Retinal pigment epithelial cell (primary cell): ENCODE measurements at regions not wholly inside any gene's neighbourhood (a gene's known extent, or its start where the extent isn't known, plus 50 kb on each side); places are given as distances from the start of the nearest gene placed in this dataset.

Experiments used
- DNase-seq: peaks from one replicate; pipeline ENCODE4 v3.0.0-alpha.2; 2010; ENCODE audit warnings: low read depth
- H3K4me3 ChIP-seq: 2 replicates; pipeline ENCODE4 v1.5.1; 2011; ENCODE audit warnings: mild to moderate bottlenecking, low read length, control low read depth, moderate library complexity
- TF ChIP-seq, protein P1 (sequence below): conservative IDR thresholded peaks from 2 replicates; pipeline ENCODE4 v1.5.1; 2011; ENCODE audit warnings: low read depth, low read length, control low read depth, inconsistent platforms

DNA sequence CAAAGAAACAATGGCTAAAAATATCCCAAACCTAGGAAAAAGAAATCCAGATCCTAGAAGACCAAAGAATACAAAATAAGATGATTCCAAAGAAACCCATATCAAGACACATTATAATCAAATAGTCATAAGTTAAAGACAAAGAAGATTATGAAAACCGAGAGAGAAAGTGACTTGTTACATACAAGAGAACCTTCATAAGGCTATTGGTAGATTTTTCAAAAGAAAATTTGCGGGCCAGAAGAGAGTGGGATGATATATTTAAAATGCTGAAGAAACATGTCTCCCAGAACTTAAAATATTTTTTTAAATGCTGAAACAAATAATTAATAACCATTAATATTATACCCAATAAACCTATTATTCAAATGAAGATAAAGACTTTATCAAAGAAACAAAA, 687.3 kb downstream of the TLE4 start:
- no peak for DNase-seq
- TF ChIP-seq, protein P1, sequence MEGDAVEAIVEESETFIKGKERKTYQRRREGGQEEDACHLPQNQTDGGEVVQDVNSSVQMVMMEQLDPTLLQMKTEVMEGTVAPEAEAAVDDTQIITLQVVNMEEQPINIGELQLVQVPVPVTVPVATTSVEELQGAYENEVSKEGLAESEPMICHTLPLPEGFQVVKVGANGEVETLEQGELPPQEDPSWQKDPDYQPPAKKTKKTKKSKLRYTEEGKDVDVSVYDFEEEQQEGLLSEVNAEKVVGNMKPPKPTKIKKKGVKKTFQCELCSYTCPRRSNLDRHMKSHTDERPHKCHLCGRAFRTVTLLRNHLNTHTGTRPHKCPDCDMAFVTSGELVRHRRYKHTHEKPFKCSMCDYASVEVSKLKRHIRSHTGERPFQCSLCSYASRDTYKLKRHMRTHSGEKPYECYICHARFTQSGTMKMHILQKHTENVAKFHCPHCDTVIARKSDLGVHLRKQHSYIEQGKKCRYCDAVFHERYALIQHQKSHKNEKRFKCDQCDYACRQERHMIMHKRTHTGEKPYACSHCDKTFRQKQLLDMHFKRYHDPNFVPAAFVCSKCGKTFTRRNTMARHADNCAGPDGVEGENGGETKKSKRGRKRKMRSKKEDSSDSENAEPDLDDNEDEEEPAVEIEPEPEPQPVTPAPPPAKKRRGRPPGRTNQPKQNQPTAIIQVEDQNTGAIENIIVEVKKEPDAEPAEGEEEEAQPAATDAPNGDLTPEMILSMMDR, result no peak
- H3K4me3 ChIP-seq, result no peak overlapping the region

DNA sequence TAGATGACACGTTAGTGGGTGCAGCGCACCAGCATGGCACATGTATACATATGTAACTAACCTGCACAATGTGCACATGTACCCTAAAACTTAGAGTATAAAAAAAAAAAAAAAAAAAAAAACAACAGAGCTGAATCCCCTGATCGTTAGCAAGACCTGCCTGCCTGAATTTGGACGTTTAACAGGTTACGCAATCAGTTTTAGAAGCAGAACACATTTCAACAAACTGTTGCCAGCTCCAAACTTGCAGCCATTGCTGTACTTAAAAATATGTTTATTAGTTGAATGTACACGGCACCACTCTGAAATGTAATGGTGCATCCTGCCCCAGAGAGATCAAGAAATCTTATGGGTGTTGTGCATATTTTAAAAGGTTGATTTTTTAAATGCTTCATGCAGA, 680.0 kb downstream of the TLE4 start:
- DNase-seq, result no peak
- TF ChIP-seq, protein P1, result no peak
- H3K4me3 ChIP-seq, result no peak overlapping the region

DNA sequence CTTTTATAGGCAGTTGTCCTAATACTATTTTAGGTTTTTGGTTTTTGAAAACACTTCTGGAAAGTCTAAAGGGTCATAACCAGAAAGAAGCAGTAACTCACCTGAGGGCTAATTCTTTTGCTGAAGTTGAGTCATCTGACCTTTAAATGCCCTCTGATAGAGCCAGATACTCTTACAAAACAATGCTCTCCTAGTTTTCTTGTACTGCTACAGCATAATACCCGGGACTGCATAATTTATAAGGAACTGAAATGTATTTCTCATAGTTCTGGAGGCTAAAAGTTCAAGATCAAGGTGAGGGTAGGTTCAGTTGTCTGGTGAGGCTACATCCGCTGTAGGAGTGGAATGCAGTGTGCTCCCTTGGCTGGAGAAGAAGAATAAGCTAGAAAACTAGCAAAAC, 670.3 kb downstream of the TLE4 start:
- DNase-seq, result no peak
- H3K4me3 ChIP-seq, result no peak overlapping the region
- TF ChIP-seq, protein P1, result no peak

DNA sequence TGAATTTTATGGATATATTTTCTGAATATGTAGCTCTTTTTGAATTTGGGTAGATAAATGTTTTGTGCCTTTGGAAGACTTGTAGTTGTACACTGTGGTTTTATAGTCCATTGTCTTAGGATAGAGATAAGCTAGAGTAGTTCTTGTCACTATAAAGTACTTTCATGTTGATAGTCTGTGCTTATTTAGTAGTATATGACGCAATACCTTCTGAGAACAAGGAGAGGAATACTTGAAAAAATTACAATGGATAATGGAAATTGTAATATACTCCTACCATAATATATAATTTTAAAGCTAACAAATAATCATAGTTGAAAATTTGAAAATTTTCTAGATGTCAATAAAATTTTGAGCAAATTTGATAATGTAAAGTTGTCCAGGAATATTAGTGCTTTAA, 664.0 kb downstream of the TLE4 start:
- TF ChIP-seq, protein P1, result no peak
- H3K4me3 ChIP-seq, result no peak overlapping the region
- DNase-seq, result no peak

DNA sequence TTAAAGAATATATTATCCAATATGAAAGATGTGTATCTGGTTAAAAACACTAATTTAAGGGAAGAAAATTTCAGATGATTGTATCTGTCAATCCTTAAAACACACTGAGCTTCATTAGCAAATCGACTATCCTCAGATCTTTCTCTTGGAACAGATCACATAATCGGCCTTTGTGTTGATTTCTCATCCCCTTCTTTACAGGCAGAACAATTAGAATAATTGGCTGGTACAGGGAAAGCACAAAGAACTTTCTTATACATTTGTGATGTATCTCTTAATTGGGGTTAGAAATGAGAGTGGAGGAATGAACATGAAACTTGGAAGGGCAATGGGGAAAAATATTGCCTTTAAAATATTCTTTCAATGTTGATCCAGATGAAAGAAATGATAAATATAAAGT, 662.1 kb downstream of the TLE4 start:
- H3K4me3 ChIP-seq, result no peak overlapping the region
- DNase-seq, result no peak
- TF ChIP-seq, protein P1, result no peak

DNA sequence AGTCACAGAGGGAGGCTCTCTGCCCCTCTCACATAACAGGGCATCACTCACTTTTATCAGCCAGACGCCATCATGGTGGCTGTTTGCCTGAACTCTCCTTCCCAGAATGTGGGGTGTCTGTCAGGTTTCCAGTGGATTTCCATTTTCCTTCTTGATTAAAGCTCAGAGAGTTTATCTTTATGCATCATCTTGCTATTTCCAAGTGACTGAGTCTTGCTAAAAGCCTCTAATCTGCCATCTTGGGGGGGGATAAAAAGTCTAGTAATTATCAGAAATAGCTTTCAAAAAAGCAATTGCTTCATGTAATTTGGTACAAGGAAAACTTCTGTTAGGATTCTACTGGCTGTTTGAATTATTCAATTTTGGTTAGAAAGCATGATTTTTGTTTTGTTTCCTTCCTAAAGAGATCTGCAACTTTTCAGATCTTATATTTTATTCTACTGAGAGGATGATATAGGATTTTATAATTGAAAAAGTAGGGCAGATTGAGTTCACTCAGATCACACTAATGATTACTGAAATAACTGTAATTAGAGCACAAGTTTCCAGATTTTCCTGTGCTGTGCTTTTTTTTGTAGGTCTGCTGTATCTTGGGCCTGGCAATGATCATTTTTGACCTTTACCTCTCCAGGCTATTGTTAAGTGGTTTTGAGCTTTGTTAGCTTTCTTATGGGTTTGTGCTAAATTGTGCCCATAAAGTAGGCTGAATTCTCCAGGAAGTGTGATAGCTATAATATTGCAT, 661.5 kb downstream of the TLE4 start:
- TF ChIP-seq, protein P1, result no peak
- H3K4me3 ChIP-seq, result no peak overlapping the region
- no peak for DNase-seq
